NCI-H510A (cell line): ENCODE measurements at regions not wholly inside any gene's neighbourhood (a gene's known extent, or its start where the extent isn't known, plus 50 kb on each side); places are given as distances from the start of the nearest gene placed in this dataset.

ENCODE experiments used
- DNase-seq: peaks from one replicate; lab custom pipeline; 2025; lab: John Stamatoyannopoulos, UW

DNA sequence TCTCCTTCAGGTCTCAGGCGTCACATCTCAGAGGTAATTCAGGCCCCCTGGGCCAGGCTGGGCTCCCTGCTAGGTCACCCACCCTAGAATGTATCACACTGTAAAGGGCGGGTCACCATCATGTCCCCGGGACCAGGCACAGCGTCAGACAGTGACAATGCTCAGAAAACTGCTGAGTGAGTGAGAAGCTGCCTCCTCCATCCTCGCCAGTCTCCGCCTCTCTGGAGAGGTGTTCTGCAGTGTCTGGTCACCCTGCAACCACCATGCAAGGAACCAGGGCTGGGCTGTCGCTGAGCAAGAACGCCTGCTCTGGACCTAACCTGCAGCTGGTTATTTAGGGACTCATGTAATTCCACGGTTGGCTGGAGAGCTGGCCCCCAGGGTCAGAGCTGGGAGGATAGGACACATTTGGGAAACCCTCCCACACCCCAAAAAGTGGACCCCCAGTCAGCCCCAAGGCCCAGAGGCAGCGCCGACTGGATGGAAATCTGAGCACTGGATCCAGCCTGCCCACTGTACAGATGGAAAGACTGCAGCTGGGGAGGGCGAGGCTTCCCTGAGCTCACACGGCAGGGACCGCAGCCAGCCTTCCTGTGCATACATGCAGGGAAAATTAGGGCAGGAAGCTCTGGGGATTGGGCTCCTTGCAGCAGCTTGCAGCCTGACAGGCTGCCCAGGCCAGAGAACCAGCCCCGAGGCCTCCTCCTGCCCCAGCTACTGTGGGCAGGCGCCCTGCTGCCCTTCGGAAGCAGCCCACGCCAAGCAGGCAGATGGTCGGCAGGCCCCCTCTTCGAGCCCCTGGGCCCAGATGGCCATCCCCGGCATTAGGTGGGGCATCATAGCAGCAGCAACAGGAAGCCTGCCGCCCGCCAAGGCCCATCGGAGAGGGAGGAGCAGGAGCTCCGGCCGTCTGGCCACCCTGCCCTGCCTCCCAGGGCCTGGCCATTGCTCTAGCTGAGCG, 105.4 kb upstream of the ZMIZ1 start:
- DNase-seq, result peak; percentile 21

- no peak for DNase-seq
These were observed 104.4 kb upstream of the ZMIZ1 start for GRCh38 chr10:78964274-78964951.

DNA sequence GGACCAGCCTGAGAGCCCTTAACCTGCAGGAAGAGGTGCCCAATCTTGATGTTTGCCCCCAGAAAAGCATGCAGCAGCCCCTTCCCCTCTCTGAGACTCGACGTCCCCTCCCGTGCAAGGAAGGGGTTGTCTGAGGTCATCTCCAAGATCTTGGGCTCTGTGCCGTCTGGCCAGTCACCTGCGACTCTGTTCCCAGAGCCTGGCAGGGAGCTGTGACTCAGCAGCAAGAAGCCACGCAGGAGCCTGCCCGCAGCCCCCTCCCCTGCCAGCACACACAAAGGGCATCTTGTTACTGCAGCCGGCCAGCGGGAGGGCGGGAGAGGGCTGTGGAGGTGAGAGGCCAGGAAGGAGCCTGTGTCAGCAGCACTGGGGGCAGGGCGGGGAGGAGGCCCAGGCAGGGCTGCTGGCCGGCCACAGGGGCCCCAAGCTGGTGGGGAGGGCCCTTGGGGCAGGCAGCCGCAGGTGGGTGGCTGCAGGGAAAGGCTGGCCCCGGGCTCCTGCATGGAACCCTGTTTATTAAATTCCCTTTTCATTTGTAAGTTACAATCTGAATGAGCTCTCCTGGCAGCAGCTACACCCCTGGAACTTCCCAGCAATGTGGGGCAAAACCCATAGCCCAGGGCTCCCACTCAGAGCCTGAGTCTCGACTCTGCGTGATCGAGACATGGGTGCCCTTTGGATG, 103.7 kb upstream of the ZMIZ1 start:
- peak; percentile 60 for DNase-seq

GRCh38 chr10:78966182-78966787, 102.5 kb upstream of the ZMIZ1 start:
- DNase-seq, result no peak

GRCh38 chr10:78966844-78967488, 101.8 kb upstream of the ZMIZ1 start:
- DNase-seq, result no peak

DNA sequence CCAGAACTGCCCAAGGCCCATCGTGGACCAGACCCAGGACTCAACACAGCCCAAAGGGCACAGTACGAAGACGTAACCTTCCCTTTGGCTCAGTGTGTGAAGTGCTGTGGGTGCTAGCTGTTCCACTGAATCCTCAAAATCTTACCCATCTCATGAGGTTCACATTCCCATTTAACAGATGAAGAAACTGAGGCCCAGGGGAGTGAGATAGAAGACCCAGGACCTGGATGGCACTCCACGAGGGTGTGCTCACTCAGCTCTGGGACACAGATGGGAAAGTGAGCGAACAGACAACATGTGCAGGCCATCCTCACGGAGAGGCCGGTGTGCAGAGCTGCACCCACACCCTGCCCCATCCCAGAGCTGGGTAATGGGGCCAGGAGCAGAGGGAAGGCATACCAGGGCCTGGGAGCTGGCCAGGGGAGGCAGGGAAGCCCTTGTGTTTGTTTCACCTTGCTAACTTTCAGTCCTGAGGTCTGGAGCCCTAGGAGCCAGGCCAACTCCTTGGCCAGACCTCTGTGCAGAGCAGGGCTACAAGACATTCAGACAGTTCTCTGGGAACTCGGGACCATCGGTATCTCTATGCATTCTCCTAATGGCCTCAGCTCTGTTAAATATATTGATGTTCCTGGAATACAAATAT, 100.3 kb upstream of the ZMIZ1 start:
- no peak for DNase-seq

- no peak for DNase-seq
These were observed 99.8 kb upstream of the ZMIZ1 start for GRCh38 chr10:78968943-78969342.

DNA sequence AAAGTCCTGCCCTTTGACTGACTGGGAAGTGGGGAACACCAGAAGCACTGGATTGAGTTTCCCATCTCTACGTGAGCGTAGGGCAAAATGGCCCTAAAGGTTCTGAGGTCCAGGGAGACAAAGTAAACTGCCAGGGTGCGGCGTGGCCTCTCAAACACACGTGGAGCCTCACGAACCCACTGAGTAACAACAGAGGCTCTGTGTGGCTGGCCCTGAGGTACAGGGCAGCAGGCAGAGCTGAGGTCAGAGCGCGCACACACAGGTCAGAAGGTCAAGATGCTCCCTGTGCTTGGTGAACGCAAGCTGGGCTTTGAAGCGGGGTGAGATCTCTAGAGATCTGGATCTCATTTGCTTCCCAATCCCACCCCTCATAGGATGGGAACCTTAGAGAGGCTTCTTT, 99.0 kb upstream of the ZMIZ1 start:
- DNase-seq, result no peak

DNA sequence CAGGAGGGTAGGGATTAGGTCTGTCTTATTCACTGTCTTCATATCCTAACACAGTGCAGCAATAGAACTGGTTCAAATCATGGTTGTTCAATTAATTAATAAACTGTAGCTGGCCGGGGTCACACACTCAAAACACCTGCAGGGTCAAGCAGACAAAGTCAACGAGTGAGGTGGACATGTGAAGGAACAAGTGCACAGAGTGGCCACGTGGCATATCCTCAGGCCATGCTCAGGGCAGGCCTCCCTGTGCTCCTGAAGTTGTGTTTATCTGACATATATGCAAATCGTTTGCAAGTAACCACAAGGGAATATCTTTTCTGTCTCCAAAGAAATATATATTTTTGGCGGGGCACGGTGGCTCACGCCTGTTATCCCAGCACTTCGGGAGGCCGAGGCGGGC, 98.5 kb upstream of the ZMIZ1 start:
- DNase-seq, result no peak

GRCh38 chr10:78971094-78971682, 97.6 kb upstream of the ZMIZ1 start:
- no peak for DNase-seq

DNA sequence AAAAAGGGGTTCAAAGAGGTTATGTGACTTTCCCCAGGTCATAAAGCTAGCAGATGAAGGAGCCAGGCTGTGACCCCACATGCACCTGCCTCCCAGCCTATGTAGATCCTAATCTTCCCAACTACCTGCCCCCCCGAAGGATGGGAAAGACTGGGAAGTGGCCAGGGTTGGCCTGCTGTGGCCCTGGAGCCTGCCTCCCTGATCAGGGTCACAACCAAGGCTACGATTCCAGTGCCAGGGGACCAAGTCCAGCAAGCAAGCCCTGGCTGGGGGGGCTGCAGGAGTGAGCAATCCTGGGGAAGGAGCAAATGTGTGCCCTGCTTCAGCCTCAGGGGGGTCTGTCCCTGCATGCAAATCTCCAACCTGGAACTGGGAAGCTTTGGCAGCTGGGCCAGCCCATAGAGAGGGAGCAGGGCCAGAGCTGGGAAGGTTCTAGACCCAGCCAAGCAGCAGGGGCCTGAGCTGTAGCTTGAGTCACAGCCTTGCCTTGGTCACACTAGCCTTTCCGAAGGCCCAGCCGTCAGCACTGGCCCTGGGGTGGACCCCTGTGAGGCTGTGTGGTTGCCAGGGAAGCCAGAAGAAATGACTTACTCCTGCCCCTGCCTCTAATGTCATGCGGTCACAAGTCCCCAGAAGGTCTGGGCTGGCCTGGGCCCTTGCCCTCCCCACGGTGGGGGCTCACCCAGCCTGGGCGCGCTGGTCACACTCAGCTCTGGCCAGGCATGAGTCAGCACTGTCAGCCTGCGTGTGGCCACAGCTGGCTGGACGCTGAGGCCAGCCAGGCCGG, 96.4 kb upstream of the ZMIZ1 start:
- no peak for DNase-seq

DNA sequence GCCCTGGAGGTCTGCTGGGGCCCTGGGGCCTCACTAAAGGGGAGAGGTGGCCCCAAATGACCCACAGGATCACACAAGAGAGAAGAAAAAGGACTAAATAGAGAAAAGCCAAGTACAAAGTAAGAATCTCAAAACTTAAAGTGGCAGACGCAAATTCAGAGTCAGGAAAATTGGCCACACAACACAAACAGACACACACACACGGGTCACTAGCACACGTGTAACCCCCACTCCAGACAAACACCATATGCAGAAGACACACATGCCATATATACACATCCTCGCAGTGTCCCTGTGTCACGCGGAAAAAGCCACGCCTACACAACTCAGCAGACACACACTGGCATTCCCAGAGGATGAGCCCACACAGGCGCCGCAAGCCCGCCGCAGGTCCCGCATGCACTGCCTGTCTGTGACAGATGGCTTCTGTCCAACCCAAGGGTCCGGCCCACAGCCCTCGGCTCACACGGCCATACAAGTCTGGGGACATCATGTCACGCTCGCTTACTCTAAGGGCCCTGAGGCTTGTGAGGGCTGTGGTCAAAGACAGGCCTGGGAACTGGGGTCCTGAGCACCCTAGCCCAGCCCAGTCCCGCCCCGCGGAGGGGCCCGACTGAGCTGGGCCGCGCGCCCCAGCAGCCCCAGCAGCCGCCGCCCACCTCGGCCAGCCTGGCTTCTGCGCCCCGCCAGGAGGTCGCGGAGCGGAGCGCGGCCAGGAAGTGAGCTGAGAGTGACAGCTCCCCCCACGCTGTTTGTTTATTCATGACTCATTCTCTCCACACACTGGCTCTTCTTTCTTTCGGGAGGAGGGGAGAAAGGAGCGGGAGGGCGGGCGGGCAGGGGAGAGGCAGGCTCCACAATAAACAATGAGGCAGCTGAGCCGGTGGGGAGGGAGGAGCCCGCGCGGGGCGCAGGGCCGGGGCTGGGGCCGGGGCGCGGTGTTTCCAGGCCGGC, 95.5 kb upstream of the ZMIZ1 start:
- peak; percentile 89 for DNase-seq

DNA sequence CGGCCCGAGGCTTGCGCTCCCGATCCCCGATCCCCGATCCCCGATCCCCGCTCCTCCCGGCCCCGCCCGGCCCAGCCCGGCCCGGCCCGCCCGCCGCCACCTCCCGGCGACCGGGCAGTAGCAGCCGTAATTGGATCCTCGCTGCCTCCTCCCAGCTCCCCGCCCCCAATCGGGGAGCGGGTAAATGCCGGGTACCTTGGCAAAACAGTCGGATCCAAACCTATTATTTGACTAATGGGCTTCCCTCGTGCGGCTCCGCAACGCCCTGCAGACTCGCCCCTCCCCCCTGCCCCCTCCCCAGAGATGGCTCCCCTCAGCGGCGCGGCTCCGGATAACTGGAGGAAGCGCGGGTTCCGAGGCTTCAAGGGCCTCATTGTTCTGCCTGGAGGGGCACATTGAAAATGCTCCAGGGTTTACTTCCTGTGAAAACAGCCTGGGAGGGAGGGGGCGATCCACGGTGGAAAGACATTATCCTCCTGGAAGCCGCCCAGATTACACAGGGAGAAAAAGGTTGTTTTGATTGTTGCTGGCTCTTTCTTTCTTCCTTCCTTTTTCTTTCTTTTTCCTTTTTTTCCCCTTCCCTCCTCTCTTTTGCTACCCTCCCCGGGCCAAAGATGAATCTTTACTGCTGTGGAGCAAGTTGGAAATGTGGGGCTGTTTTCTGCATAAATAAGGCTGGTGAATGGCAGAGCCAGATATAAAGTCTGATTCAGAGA, 94.7 kb upstream of the ZMIZ1 start:
- DNase-seq, result peak; percentile 91

DNA sequence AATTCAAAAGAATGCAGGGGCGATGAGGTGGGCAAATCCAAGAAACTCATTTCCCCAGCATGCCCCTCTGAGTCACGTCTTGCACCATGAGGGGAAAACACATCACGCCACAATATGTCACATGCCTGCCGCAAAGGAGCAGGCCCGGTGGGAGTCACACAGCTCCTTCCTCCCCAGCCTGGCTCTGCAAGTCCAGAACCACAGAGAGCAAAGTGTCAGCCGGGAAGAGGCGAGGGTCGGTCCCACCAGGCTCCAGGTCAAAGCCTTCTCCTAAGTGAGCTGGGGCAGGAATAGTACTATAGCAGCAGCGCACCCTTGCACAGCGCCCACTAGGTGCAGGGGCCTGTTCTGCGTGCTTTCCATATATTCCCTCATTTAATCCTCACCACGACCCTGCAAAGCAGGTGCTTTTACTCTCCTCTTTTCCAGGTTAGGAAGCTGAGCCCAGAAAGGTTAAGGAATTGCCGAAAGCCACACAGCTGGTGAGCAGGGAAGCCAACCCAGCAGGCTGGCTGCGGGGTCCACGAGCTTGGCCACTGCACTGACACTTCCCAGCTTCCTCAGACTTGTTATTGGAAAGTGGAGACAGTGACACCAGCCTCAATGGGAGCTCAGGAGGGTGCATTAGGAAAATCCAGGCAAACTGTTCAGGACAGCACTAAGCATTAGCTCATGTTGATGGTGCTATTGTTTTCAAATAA, 94.0 kb upstream of the ZMIZ1 start:
- peak; percentile 62 for DNase-seq

- DNase-seq, result no peak
These were observed 92.8 kb upstream of the ZMIZ1 start for GRCh38 chr10:78975926-78976325.

DNA sequence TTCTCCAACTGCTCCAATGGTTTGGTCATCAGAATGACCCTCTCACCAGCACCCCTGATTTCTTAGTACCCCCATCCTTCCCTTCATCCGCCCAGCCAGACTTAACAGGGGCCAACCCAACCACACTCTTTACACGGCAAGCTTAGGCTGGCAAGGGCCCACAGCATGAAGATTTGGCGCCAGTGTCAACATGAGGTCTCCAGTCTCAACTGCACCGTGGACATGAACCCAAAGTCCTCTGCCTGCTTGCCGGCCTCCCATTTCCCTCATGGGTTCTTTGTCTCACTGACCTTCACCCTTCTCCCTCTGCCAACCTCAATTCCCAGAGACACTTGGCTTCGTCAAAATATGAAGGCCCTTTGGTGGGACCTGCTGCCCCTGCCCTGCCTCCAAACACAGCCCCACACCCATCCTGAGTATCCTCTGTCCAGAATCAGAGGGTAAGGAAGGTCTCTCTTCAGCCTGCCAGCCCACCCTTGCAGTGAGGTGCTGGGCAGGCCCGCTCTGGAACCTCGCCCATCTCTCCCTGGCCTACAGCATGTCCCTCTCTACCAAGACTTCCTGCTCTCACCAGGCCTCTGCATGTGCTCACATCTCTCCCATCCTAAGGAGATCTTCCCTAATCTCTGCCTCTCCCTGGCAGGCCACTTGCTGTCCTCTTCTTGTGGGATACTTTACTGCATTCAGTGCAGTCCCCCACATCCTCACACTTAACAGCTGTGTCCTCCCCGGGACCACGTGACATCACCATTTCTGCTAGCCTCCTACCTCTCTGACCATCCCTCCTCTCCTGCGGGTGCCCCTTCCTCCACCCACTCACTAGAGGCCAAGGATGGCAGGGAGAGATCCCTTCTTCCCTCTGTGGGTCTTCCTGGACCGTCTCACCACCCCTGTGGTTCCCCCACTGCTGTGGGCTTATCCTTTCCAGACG, 91.7 kb upstream of the ZMIZ1 start:
- DNase-seq, result no peak
